Sigmoid colon (tissue), 6 donors: ENCODE measurements at regions not wholly inside any gene's neighbourhood (a gene's known extent, or its start where the extent isn't known, plus 50 kb on each side); places are given as distances from the start of the nearest gene placed in this dataset.

ENCODE experiments used
- DNase-seq: peaks from one replicate; pipeline ENCODE4 v3.0.0-alpha.2; 2019
- H3K27ac ChIP-seq, 4 donors: fragments of 200-600 bp; sonication (generic); one replicate each; pipeline ENCODE4 v1.5.1; 2016 to 2019; ENCODE audit warnings: mild to moderate bottlenecking in 1 of 4
- H3K27me3 ChIP-seq, 3 donors: fragments of 200-600 bp; sonication (generic); one replicate each; pipeline ENCODE4 v1.5.1; 2019; ENCODE audit warnings: mild to moderate bottlenecking in 1 of 3
- H3K36me3 ChIP-seq, 4 donors: fragments of 200-600 bp; sonication (generic); one replicate each; pipeline ENCODE4 v1.5.1; 2016 to 2019
- H3K4me1 ChIP-seq, 4 donors: fragments of 200-600 bp; sonication (generic); one replicate each; pipeline ENCODE4 v1.5.1; 2017 to 2019
- H3K4me3 ChIP-seq, 4 donors: fragments of 200-600 bp; sonication (generic); one replicate each; pipeline ENCODE4 v1.5.1; 2017 to 2019; ENCODE audit warnings: mild to moderate bottlenecking in 2 of 4, moderate library complexity in 1 of 4
- H3K9me3 ChIP-seq, 4 donors: fragments of 200-600 bp in 3 of 4; sonication (generic) in 3 of 4; one replicate each; pipeline versions ENCODE4 v1.5.1 to v1.6.1; 2013 to 2019
- CTCF ChIP-seq, 4 experiments: fragments of 450-650 bp in 3 of 4; fragments of 200-600 bp in 1 of 4; IDR thresholded peaks; one replicate each; pipeline ENCODE4 v1.5.1; 2016 to 2019; ENCODE audit warnings: antibody characterized with exemption in 4 of 4, mild to moderate bottlenecking in 3 of 4, moderate library complexity in 2 of 4
- EP300 ChIP-seq, 4 donors: sonication (generic); formaldehyde crosslinking; IDR thresholded peaks; one replicate each; pipeline ENCODE4 v1.6.1; 2017; ENCODE audit warnings: antibody characterized with exemption in 4 of 4
- POLR2A ChIP-seq, 2 donors: fragments of 450-650 bp; IDR thresholded peaks; one replicate each; pipeline ENCODE4 v1.6.1; 2016; ENCODE audit warnings: antibody characterized with exemption in 2 of 2, mild to moderate bottlenecking in 2 of 2, moderate library complexity in 2 of 2
- POLR2AphosphoS5 ChIP-seq, 4 donors: sonication (generic); formaldehyde crosslinking; IDR thresholded peaks; one replicate each; pipeline ENCODE4 v1.6.1; 2017; ENCODE audit warnings: antibody characterized with exemption in 4 of 4
- WGBS, 2 donors: extraction: QIAGEN DNeasy Blood & Tissue Kit; methylation state at CpG; one replicate each; pipeline ENCODE4 v1.1.7; 2013; 5-methylcytosine and 5-hydroxymethylcytosine counted together
- intact Hi-C: fragments of 100-400 bp; cut with DNase I; formaldehyde crosslinking; loops from one replicate; pipeline ENCODE4 v1.15.1; 2023
- donor health status: healthy with polysubstance abuse.
- donor health status: healthy.

GRCh38 chr11:29119707-29120618 is 896.9 kb downstream of the KCNA4 start:
- no peaks in the 10 kb centered on the region for H3K9me3 ChIP-seq
- TF ChIP-seq EP300 (IDR thresholded peaks at IDR 0.05) = peak in 1 of 4 donors; percentile 4
- peak in 3 of 4 donors; percentile 42 to 69 (median 56) for TF ChIP-seq POLR2AphosphoS5 (IDR thresholded peaks at IDR 0.05)
- TF ChIP-seq CTCF (IDR thresholded peaks at IDR 0.05) = no peak
- no peak for TF ChIP-seq POLR2A (IDR thresholded peaks at IDR 0.05)
- 17 to 25% methylated on average over 11 of the region's 11 CpGs for WGBS, 2 donors
- no peaks in the 10 kb centered on the region for H3K27me3 ChIP-seq
- no peak overlapping the region for H3K4me3 ChIP-seq
- intact Hi-C loops = no loop called here
- DNase-seq = no peak
- H3K27ac ChIP-seq = peak overlapping the region; percentile 8 to 67 (median 62)
- no peaks in the 10 kb centered on the region for H3K36me3 ChIP-seq
- peaks cover 0 to 17% (median 12%) of the 10 kb centered on the region in 4 donors for H3K4me1 ChIP-seq

- DNase-seq = no peak
- Histone ChIP-seq H3K27me3 (no peaks in the 10 kb centered on the region), H3K36me3 (no peaks in the 10 kb centered on the region), H3K9me3 (no peaks in the 10 kb centered on the region), H3K27ac (peak overlapping the region in 3 of 4 donors; percentile 57 to 67 (median 66)), H3K4me1 (peaks cover 0 to 17% (median 12%) of the 10 kb centered on the region in 4 donors), H3K4me3 (no peak overlapping the region)
- 13 to 31% methylated on average over 1 of the region's 1 CpG for WGBS, 2 donors
- intact Hi-C loops = no loop called here
- peak in 1 of 4 donors; percentile 20 for TF ChIP-seq EP300 (IDR thresholded peaks at IDR 0.05)
- TF ChIP-seq POLR2AphosphoS5 (IDR thresholded peaks at IDR 0.05) = peak in 3 of 4 donors; percentile 82 to 88 (median 85)
- TF ChIP-seq POLR2A (IDR thresholded peaks at IDR 0.05) = no peak
- TF ChIP-seq CTCF (IDR thresholded peaks at IDR 0.05) = no peak
These were observed 897.7 kb downstream of the KCNA4 start for GRCh38 chr11:29119116-29119515.

- TF ChIP-seq EP300 (IDR thresholded peaks at IDR 0.05) (no peak), POLR2AphosphoS5 (IDR thresholded peaks at IDR 0.05) (no peak), CTCF (IDR thresholded peaks at IDR 0.05) (no peak), POLR2A (IDR thresholded peaks at IDR 0.05) (no peak)
- H3K27me3 ChIP-seq = no peaks in the 10 kb centered on the region
- DNase-seq = no peak
- H3K36me3 ChIP-seq = no peaks in the 10 kb centered on the region
- H3K4me1 ChIP-seq = no peaks in the 10 kb centered on the region
- H3K27ac ChIP-seq = no peak overlapping the region
- peaks cover 0 to 2% (median 0%) of the 10 kb centered on the region in 4 donors for H3K9me3 ChIP-seq
- intact Hi-C loops = no loop called here
- 61 to 85% methylated on average over 3 of the region's 3 CpGs for WGBS, 2 donors
- no peak overlapping the region for H3K4me3 ChIP-seq
These were observed 915.9 kb downstream of the KCNA4 start for GRCh38 chr11:29100967-29101366.

- peaks cover 0 to 16% (median 13%) of the 10 kb centered on the region in 4 donors for H3K4me1 ChIP-seq
These were observed 921.0 kb downstream of the KCNA4 start for GRCh38 chr11:29095821-29096220.

More at GRCh38 chr11:29095821-29096220, 921.0 kb downstream of the KCNA4 start:
- H3K36me3 ChIP-seq = no peaks in the 10 kb centered on the region
- TF ChIP-seq EP300 (IDR thresholded peaks at IDR 0.05) = no peak
- TF ChIP-seq POLR2AphosphoS5 (IDR thresholded peaks at IDR 0.05) = no peak
- TF ChIP-seq POLR2A (IDR thresholded peaks at IDR 0.05) = no peak
- no peak for TF ChIP-seq CTCF (IDR thresholded peaks at IDR 0.05)
- DNase-seq = no peak
- no peak overlapping the region for H3K27ac ChIP-seq
- 83 to 90% methylated on average over 1 of the region's 1 CpG for WGBS, 2 donors
- H3K27me3 ChIP-seq = no peaks in the 10 kb centered on the region
- intact Hi-C loops = no loop called here
- no peaks in the 10 kb centered on the region for H3K9me3 ChIP-seq
- H3K4me3 ChIP-seq = no peak overlapping the region
